Thoracic aorta (tissue), 2 donors: ENCODE measurements at regions not wholly inside any gene's neighbourhood (a gene's known extent, or its start where the extent isn't known, plus 50 kb on each side); places are given as distances from the start of the nearest gene placed in this dataset.
"Not testable (repeated sequence)": the region's sequence is repeated elsewhere in the genome, so short reads cannot be mapped to it uniquely, and the experiment has no call there.

Source experiments
- ATAC-seq: fragments of 150-250 bp; one replicate; pipeline ENCODE4 v1.8.0; 2017; ENCODE audit warnings: low read depth; ENCODE audit not compliant: insufficient number of reproducible peaks, low FRiP score
- DNase-seq: peaks from one replicate; pipeline ENCODE4 v3.0.0-alpha.2; 2020; ENCODE audit warnings: low spot score
- H3K27ac ChIP-seq, 2 donors: fragments of 200-600 bp; sonication (generic); 1 replicate in 1 of 2; 2 replicates in 1 of 2; pipeline ENCODE4 v1.5.1; 2016; ENCODE audit warnings: mild to moderate bottlenecking in 2 of 2, moderate library complexity in 2 of 2
- H3K27me3 ChIP-seq: fragments of 200-600 bp; sonication (generic); replicated peaks from 2 replicates; pipeline ENCODE4 v1.6.0; 2016; ENCODE audit warnings: mild to moderate bottlenecking; ENCODE audit not compliant: insufficient read depth
- H3K36me3 ChIP-seq: fragments of 200-600 bp; sonication (generic); one replicate; pipeline ENCODE4 v1.5.1; 2016
- H3K4me1 ChIP-seq, 2 donors: fragments of 200-600 bp; sonication (generic); 1 replicate in 1 of 2; 2 replicates in 1 of 2; pipeline versions ENCODE4 v1.5.1 to v1.6.0; 2016; ENCODE audit warnings: low read depth in 2 of 2, mild to moderate bottlenecking in 1 of 2; ENCODE audit not compliant: control insufficient read depth in 1 of 2
- H3K4me3 ChIP-seq: fragments of 200-600 bp; sonication (generic); 2 replicates; pipeline ENCODE4 v1.5.1; 2016; ENCODE audit warnings: mild to moderate bottlenecking
- H3K9me3 ChIP-seq: fragments of 200-600 bp; sonication (generic); 2 replicates; pipeline ENCODE4 v1.5.1; 2016
- TF ChIP-seq, protein P1 (sequence below): fragments of 200-600 bp; sonication (generic); IDR thresholded peaks from one replicate; pipeline ENCODE4 v1.5.1; 2019; ENCODE audit warnings: antibody characterized with exemption

DNA sequence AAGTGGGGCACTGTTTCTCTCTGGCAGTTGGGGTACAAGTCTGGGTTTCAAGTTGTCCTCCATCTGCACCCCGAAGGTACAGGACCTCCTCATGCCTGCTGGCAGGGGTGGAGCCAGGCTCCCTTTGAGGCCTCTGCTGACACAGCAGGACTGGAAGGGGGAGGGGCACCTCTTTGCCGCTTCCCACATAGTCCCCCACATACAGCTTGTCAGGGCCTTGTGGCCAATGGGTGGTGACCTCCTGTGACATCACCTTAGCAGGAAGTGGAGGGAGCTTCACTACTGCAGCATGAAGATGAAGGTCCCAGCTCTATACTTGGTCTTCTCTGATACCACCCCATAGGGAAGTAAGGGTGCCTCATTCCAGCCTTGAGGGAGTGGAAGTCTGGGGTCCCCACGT, 167.8 kb downstream of the RAMP3 start:
- TF ChIP-seq, protein P1, sequence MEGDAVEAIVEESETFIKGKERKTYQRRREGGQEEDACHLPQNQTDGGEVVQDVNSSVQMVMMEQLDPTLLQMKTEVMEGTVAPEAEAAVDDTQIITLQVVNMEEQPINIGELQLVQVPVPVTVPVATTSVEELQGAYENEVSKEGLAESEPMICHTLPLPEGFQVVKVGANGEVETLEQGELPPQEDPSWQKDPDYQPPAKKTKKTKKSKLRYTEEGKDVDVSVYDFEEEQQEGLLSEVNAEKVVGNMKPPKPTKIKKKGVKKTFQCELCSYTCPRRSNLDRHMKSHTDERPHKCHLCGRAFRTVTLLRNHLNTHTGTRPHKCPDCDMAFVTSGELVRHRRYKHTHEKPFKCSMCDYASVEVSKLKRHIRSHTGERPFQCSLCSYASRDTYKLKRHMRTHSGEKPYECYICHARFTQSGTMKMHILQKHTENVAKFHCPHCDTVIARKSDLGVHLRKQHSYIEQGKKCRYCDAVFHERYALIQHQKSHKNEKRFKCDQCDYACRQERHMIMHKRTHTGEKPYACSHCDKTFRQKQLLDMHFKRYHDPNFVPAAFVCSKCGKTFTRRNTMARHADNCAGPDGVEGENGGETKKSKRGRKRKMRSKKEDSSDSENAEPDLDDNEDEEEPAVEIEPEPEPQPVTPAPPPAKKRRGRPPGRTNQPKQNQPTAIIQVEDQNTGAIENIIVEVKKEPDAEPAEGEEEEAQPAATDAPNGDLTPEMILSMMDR: no peak

DNA sequence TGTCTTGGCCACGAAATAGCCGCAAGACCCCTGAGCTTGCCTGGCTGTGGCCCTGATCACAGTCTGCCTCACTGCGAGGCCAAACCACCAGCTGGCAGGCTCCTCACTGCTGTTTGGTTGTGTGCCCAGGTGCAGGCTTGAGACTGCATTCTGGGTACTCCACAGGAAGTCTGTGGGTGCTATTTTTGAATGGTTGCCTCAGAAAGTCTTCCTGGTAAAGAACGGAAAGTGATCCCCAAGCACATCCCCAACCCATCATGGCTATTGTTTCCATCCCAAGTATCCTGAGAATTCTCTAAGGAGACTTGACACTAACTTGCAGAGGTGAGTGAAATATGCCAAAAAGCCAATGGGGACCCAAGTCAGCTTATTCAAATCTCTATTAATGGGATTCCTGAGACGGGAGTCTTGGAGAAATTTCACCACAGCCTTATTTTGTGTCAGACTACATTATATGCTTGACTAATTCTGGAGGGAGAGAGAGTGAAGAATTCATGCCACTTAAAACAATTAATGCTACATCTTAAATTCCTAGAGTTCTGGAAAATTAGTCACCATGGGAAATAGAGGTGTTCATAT, 170.9 kb downstream of the RAMP3 start:
- Histone ChIP-seq H3K36me3 (no peaks in the 10 kb centered on the region), H3K27me3 (no peaks in the 10 kb centered on the region), H3K4me1 (no peaks in the 10 kb centered on the region), H3K9me3 (no peaks in the 10 kb centered on the region), H3K27ac (no peak overlapping the region), H3K4me3 (no peak overlapping the region)
- no peak for ATAC-seq
- TF ChIP-seq, protein P1: no peak
- no peak for DNase-seq

More for the DNA sequence above, 167.8 kb downstream of the RAMP3 start:
- H3K4me1 ChIP-seq: no peaks in the 10 kb centered on the region
- no peaks in the 10 kb centered on the region for H3K27me3 ChIP-seq
- H3K9me3 ChIP-seq: peaks cover 8% of the 10 kb centered on the region
- H3K36me3 ChIP-seq: no peaks in the 10 kb centered on the region
- ATAC-seq: no peak
- DNase-seq: no peak
- H3K4me3 ChIP-seq: no peak overlapping the region
- H3K27ac ChIP-seq: no peak overlapping the region

- TF ChIP-seq, protein P1: no peak
- H3K27me3 ChIP-seq: no peaks in the 10 kb centered on the region
- ATAC-seq (no peak), DNase-seq (no peak)
- H3K36me3 ChIP-seq: no peaks in the 10 kb centered on the region
- H3K4me1 ChIP-seq: no peaks in the 10 kb centered on the region
- no peaks in the 10 kb centered on the region for H3K9me3 ChIP-seq
- no peak overlapping the region for H3K4me3 ChIP-seq
- H3K27ac ChIP-seq: no peak overlapping the region
These were observed 174.0 kb downstream of the RAMP3 start for GRCh38 chr7:45331563-45331962.

GRCh38 chr7:45335024-45335423, 177.4 kb downstream of the RAMP3 start:
- not testable (repeated sequence) for H3K4me1 ChIP-seq, H3K4me3 ChIP-seq

GRCh38 chr7:45342236-45342635, 184.6 kb downstream of the RAMP3 start:
- no peak overlapping the region for H3K27ac ChIP-seq
- DNase-seq (no peak), ATAC-seq (no peak)
- H3K27me3 ChIP-seq: no peaks in the 10 kb centered on the region
- TF ChIP-seq, protein P1: no peak
- H3K4me3 ChIP-seq: no peak overlapping the region
- no peaks in the 10 kb centered on the region for H3K9me3 ChIP-seq
- no peaks in the 10 kb centered on the region for H3K4me1 ChIP-seq
- no peaks in the 10 kb centered on the region for H3K36me3 ChIP-seq

More at GRCh38 chr7:45335024-45335423, 177.4 kb downstream of the RAMP3 start:
- not testable (repeated sequence) for H3K9me3 ChIP-seq, DNase-seq, H3K27ac ChIP-seq, ATAC-seq, H3K36me3 ChIP-seq, H3K27me3 ChIP-seq

DNA sequence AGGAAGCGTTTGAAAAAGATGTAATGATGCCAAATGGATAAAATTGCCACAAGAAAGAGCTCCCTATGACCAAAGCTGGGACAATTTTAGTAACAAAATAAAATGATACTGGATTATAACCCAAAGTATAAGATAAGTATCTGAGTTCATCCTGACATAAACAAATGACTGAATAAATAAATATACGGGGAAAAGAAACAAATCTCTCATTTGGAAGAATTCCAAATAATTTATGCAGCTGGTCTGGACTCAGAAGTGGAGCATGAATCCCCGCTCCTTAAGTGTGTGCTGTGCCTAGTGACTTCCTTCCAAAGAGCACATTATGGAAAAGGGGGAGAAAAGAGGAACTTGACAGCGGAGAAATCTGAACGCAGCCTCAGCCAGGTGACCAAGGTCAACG, 186.2 kb downstream of the RAMP3 start:
- DNase-seq: no peak
- TF ChIP-seq, protein P1: no peak
- no peak for ATAC-seq

More for the DNA sequence above, 186.2 kb downstream of the RAMP3 start:
- Histone ChIP-seq H3K9me3 (no peaks in the 10 kb centered on the region), H3K4me3 (no peak overlapping the region), H3K4me1 (no peaks in the 10 kb centered on the region), H3K27me3 (no peaks in the 10 kb centered on the region), H3K36me3 (no peaks in the 10 kb centered on the region), H3K27ac (no peak overlapping the region)
